Posterior vena cava (tissue), 2 donors: ENCODE measurements at regions not wholly inside any gene's neighbourhood (a gene's known extent, or its start where the extent isn't known, plus 50 kb on each side); places are given as distances from the start of the nearest gene placed in this dataset.
"Not testable (repeated sequence)": the region's sequence is repeated elsewhere in the genome, so short reads cannot be mapped to it uniquely, and the experiment has no call there.

Experiments
- DNase-seq: peaks from one replicate; pipeline ENCODE4 v3.0.0-alpha.2; 2020; ENCODE audit warnings: low spot score
- intact Hi-C, 2 donors: fragments of 100-400 bp; cut with DNase I; formaldehyde crosslinking; loops; one replicate each; pipeline versions ENCODE4 v1.14.1 to v1.14.2; 2022 to 2023
- donor health status: DM: yes; HTN: yes; CAD: no.
- donor health status: DM: yes; HTN: yes; CAD: no.

DNA sequence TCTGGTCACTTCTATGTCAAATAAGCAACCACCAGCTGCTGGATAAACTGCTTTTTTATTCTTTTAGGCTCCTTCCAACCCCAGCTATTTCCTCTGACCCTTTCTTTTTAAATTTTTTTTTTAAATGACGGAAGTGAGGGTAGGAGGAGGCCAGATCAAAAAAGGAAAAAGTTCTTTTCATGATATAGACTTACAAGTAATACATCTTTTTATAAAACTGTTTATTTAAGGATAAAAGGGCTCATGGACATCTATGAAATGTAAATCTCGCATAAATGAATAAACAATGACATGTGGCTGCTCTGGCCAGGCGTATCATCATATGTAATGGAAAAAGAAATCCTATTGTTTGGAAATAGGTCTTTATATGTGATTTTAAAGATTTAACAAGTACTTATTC is 169.0 kb upstream of the ATP2B1 start:
- intact Hi-C loops: no loop called here
- DNase-seq: no peak

DNA sequence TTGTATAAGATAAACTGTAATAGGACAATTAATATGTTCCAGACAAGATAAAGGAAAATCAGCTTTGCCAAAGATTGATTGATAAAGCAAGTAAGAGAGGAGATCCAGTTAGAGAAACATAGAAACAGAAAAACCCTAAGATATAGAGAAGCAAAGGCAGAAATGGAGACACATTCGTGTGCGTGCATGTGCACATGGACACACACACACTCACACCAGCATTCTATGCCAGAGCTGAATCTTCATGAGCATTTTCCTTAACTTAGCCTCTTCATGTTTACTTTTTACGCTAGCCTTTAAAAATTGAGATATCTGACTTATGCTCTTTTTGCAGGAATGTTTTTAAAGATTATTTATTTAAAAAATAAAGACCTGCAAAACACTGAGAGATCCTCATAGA is 168.5 kb upstream of the ATP2B1 start:
- no peak for DNase-seq
- intact Hi-C loops: no loop called here

- DNase-seq: no peak
- intact Hi-C loops: no loop called here
Observed at GRCh38 chr12:89875809-89876208, 167.2 kb upstream of the ATP2B1 start.

DNA sequence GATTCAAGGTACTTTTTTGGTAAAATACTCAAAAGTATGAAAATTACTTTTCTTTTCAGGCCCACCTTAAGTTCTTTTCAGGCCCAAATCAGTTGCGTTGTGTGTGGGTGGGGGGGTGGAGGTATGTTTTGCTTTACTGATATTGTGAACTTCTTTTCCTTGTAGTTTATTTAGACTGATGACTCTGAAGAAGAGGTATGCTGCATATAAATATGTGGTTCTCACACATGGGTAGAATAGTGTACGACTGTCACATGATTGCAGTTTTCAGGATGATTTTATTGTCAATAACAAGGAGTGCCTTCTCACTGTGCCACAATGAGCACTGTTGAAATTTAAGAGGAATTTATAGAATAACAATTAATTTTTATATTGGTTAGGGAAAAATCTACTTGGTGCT is 166.6 kb upstream of the ATP2B1 start:
- intact Hi-C loops: no loop called here
- no peak for DNase-seq

DNA sequence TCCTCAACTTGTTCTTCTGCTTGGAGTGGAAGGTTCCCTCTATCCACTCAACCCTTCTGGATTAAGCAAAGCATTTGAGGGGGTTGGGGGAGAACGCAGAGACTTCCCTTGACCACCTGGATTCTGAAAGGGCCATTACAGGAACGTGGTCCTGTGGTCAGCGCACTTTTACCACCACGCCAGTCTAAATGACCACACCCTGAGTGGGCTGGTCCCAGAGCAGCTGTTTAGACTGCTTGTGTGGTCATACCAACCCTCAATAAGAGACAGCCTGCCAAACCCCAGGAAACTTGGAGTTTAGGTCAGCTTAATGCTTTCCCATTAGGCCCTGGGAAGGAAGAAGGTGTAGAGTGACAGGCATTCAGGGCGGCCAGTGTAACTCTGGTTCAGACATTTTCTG is 165.5 kb upstream of the ATP2B1 start:
- intact Hi-C loops: no loop called here
- DNase-seq: no peak

DNA sequence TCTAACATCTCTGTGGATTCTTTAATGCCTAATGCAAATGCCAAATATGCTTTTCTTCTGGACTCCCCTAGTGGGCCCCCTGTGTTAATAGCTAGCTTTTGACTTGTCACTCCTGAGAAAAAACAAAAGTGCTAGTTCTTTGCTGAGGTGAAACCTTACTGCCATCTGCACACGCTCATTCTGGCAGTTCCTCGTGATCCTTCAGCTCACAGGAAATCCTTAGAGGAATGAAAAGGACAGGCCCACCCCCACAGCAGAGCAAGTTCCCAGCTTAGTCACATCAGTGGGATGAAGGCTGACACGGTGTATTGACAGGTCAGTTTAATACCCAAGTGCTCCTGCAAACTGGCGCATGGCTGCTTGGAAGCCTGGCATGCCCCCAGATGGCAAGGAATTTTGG is 165.1 kb upstream of the ATP2B1 start:
- DNase-seq: no peak
- intact Hi-C loops: no loop called here

GRCh38 chr12:89872922-89873630 is 164.4 kb upstream of the ATP2B1 start:
- intact Hi-C loops: no loop called here
- DNase-seq: no peak

GRCh38 chr12:89870413-89871184 is 162.0 kb upstream of the ATP2B1 start:
- intact Hi-C loops: no loop called here
- no peak for DNase-seq

DNA sequence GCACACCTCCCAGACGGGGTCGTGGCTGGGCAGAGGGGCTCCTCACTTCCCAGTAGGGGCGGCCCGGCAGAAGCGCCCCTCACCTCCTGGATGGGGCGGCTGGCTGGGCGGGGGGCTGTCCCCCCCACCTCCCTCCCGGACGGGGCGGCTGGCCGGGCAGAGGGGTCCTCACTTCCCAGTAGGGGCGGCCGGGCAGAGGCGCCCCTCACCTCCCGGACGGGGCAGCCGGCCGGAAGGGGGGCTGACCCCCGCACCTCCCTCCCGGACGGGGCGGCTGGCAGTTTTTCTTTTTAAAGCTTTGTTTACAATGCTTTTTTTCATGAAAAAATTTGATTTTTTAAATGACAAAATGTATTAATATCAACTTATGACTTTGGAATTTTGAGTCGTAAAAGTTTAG is 159.0 kb upstream of the ATP2B1 start:
- DNase-seq, intact Hi-C loops: not testable (repeated sequence)

DNA sequence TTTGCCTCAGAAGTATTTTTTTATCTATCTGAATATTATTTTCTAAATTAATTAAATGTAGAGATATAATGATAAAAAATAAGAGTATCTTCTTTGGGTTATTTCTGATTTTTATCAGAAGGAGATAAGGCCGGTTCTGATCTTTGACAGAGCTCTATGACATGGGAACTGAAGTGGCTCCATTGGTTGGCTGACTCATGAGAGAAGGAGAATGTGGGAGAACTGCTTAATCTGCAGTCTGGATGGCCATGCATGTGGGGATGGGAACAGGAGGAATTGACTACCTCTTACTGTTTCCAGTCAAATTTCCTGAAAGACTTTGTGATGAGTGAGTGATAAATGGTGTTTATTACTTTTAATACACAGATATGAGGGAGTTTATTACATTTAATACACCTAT is 155.8 kb upstream of the ATP2B1 start:
- no peak for DNase-seq
- intact Hi-C loops: no loop called here

- intact Hi-C loops: no loop called here
- DNase-seq: no peak
Observed at GRCh38 chr12:89863968-89864367, 155.3 kb upstream of the ATP2B1 start.

GRCh38 chr12:89863493-89863938 is 154.9 kb upstream of the ATP2B1 start:
- intact Hi-C loops: no loop called here
- no peak for DNase-seq

GRCh38 chr12:89862511-89863445 is 154.1 kb upstream of the ATP2B1 start:
- no peak for DNase-seq
- intact Hi-C loops: no loop called here

- DNase-seq: no peak
- intact Hi-C loops: no loop called here
Observed at GRCh38 chr12:89861086-89861485, 152.4 kb upstream of the ATP2B1 start.

GRCh38 chr12:89859508-89860220 is 151.0 kb upstream of the ATP2B1 start:
- DNase-seq: no peak
- intact Hi-C loops: no loop called here

DNA sequence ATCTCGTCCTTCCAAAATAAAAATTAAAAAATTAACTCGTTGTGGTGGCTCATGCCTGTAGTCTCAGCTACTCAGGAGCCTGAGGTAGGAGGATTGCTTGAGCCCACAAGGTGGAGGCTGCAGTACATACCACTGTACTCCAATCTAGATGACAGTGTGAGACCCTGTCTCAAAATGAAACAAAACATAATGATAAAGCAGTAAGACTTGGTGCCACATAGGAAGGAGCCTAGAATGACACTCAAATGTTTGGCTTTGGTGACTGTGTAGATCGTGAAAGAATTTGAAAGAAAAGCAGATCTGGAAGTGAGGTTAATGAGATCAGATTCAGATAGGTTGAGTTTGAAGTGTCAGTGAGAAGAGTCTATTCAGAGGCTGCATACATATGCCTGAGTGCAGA is 150.1 kb upstream of the ATP2B1 start:
- no peak for DNase-seq
- intact Hi-C loops: no loop called here

DNA sequence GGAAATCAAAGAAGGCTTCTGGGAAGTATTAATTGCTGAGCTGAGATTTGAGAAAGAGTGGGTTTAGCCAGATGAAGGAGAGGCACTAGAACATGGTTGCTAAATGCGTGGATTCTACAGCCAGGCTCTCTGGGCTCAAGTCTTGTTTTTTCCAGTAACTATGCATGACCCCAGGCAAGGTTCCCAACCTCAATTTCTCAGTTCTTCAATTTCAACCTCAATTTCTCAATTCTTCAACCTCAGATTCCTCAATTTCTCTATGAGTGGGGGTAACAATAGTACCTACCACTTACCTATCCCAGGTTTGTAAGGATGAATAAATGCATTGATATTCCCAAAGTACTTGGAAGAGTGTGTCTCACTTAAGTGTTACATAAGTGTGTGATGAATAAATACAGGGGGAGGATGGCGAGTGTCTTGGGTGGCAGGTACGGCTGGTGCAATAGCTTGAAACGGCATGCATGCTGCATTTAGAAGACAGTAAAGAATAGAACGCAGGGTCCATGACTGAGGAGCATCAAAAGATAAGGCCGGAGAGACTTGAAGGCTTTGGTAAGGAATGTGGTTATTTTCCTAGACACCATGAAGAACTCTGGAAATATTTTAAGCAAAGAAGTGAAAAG is 149.1 kb upstream of the ATP2B1 start:
- intact Hi-C loops: no loop called here

GRCh38 chr12:89856431-89856830 is 147.8 kb upstream of the ATP2B1 start:
- DNase-seq: no peak
- intact Hi-C loops: no loop called here

More for the DNA sequence above, 149.1 kb upstream of the ATP2B1 start:
- no peak for DNase-seq

GRCh38 chr12:89848732-89849131 is 140.1 kb upstream of the ATP2B1 start:
- intact Hi-C loops: no loop called here
- DNase-seq: no peak
